ENCODE measurements at regions not wholly inside any gene's neighbourhood (a gene's known extent, or its start where the extent isn't known, plus 50 kb on each side); places are given as distances from the start of the nearest gene placed in this dataset.

- DNase-seq (no peak), FAIRE-seq (no peak)
- H3K36me3 ChIP-seq (ENCODE audit: control insufficient read depth in 3 of 3, insufficient read depth in 2 of 3, low read depth in 1 of 3, low read length in 3 of 3): no peaks in the 10 kb centered on the region
- no peak overlapping the region for H3K27ac ChIP-seq (ENCODE audit: low read depth in 1 of 3, low read length in 2 of 3)
- H3K4me1 ChIP-seq (ENCODE audit: control insufficient read depth in 3 of 3, insufficient read depth in 2 of 3, low read depth in 1 of 3, low read length in 2 of 3): no peaks in the 10 kb centered on the region
- H3K9me3 ChIP-seq (ENCODE audit: control insufficient read depth in 2 of 2, insufficient read depth in 1 of 2, low read depth in 1 of 2, low read length in 1 of 2): no peaks in the 10 kb centered on the region
- WGBS, 3 donors: 90 to 93% (median 92%) methylated on average over 1 of the region's 1 CpG
- H3K27me3 ChIP-seq (ENCODE audit: control insufficient read depth in 3 of 3, insufficient read depth in 3 of 3, low read length in 3 of 3): no peaks in the 10 kb centered on the region
- H3K4me3 ChIP-seq (ENCODE audit: low read depth in 1 of 3, low read length in 3 of 3): no peak overlapping the region
These were observed 58.4 kb downstream of the HMHB1 start for GRCh38 chr5:143870362-143870761.

GRCh38 chr5:143870871-143871632 lies 59.1 kb downstream of the HMHB1 start:
- Histone ChIP-seq H3K27ac (ENCODE audit: low read depth in 1 of 3, low read length in 2 of 3) (no peak overlapping the region), H3K4me3 (ENCODE audit: low read depth in 1 of 3, low read length in 3 of 3) (no peak overlapping the region), H3K36me3 (ENCODE audit: control insufficient read depth in 3 of 3, insufficient read depth in 2 of 3, low read depth in 1 of 3, low read length in 3 of 3) (no peaks in the 10 kb centered on the region), H3K27me3 (ENCODE audit: control insufficient read depth in 3 of 3, insufficient read depth in 3 of 3, low read length in 3 of 3) (no peaks in the 10 kb centered on the region), H3K4me1 (ENCODE audit: control insufficient read depth in 3 of 3, insufficient read depth in 2 of 3, low read depth in 1 of 3, low read length in 2 of 3) (no peaks in the 10 kb centered on the region), H3K9me3 (ENCODE audit: control insufficient read depth in 2 of 2, insufficient read depth in 1 of 2, low read depth in 1 of 2, low read length in 1 of 2) (no peaks in the 10 kb centered on the region)
- no peak for FAIRE-seq
- DNase-seq: no peak
- 35 to 53% (median 45%) methylated on average over 5 of the region's 5 CpGs for WGBS, 3 donors

- WGBS, 3 donors: 53 to 80% (median 56%) methylated on average over 2 of the region's 2 CpGs
- H3K9me3 ChIP-seq (ENCODE audit: control insufficient read depth in 2 of 2, insufficient read depth in 1 of 2, low read depth in 1 of 2, low read length in 1 of 2): no peaks in the 10 kb centered on the region
- no peaks in the 10 kb centered on the region for H3K27me3 ChIP-seq (ENCODE audit: control insufficient read depth in 3 of 3, insufficient read depth in 3 of 3, low read length in 3 of 3)
- no peak overlapping the region for H3K4me3 ChIP-seq (ENCODE audit: low read depth in 1 of 3, low read length in 3 of 3)
- DNase-seq (no peak), FAIRE-seq (no peak)
- H3K27ac ChIP-seq (ENCODE audit: low read depth in 1 of 3, low read length in 2 of 3): no peak overlapping the region
- H3K36me3 ChIP-seq (ENCODE audit: control insufficient read depth in 3 of 3, insufficient read depth in 2 of 3, low read depth in 1 of 3, low read length in 3 of 3): no peaks in the 10 kb centered on the region
- H3K4me1 ChIP-seq (ENCODE audit: control insufficient read depth in 3 of 3, insufficient read depth in 2 of 3, low read depth in 1 of 3, low read length in 2 of 3): no peaks in the 10 kb centered on the region
These were observed 59.7 kb downstream of the HMHB1 start for GRCh38 chr5:143871672-143872071.

GRCh38 chr5:143874312-143874711 lies 62.4 kb downstream of the HMHB1 start:
- H3K27ac ChIP-seq (ENCODE audit: low read depth in 1 of 3, low read length in 2 of 3): no peak overlapping the region
- H3K27me3 ChIP-seq (ENCODE audit: control insufficient read depth in 3 of 3, insufficient read depth in 3 of 3, low read length in 3 of 3): no peaks in the 10 kb centered on the region
- no peak for DNase-seq
- H3K9me3 ChIP-seq (ENCODE audit: control insufficient read depth in 2 of 2, insufficient read depth in 1 of 2, low read depth in 1 of 2, low read length in 1 of 2): no peaks in the 10 kb centered on the region
- no peak for FAIRE-seq
- no peaks in the 10 kb centered on the region for H3K4me1 ChIP-seq (ENCODE audit: control insufficient read depth in 3 of 3, insufficient read depth in 2 of 3, low read depth in 1 of 3, low read length in 2 of 3)
- WGBS, 3 donors: 49 to 56% (median 53%) methylated on average over 4 of the region's 4 CpGs
- H3K4me3 ChIP-seq (ENCODE audit: low read depth in 1 of 3, low read length in 3 of 3): no peak overlapping the region
- no peaks in the 10 kb centered on the region for H3K36me3 ChIP-seq (ENCODE audit: control insufficient read depth in 3 of 3, insufficient read depth in 2 of 3, low read depth in 1 of 3, low read length in 3 of 3)

GRCh38 chr5:143877196-143877595 lies 65.2 kb downstream of the HMHB1 start:
- H3K4me3 ChIP-seq (ENCODE audit: low read depth in 1 of 3, low read length in 3 of 3): no peak overlapping the region
- H3K9me3 ChIP-seq (ENCODE audit: control insufficient read depth in 2 of 2, insufficient read depth in 1 of 2, low read depth in 1 of 2, low read length in 1 of 2): no peaks in the 10 kb centered on the region
- no peaks in the 10 kb centered on the region for H3K36me3 ChIP-seq (ENCODE audit: control insufficient read depth in 3 of 3, insufficient read depth in 2 of 3, low read depth in 1 of 3, low read length in 3 of 3)
- WGBS, 3 donors: 78 to 88% (median 84%) methylated on average over 2 of the region's 2 CpGs
- no peak overlapping the region for H3K27ac ChIP-seq (ENCODE audit: low read depth in 1 of 3, low read length in 2 of 3)
- FAIRE-seq: no peak
- H3K27me3 ChIP-seq (ENCODE audit: control insufficient read depth in 3 of 3, insufficient read depth in 3 of 3, low read length in 3 of 3): no peaks in the 10 kb centered on the region
- no peak for DNase-seq
- H3K4me1 ChIP-seq (ENCODE audit: control insufficient read depth in 3 of 3, insufficient read depth in 2 of 3, low read depth in 1 of 3, low read length in 2 of 3): no peaks in the 10 kb centered on the region

- FAIRE-seq (no peak), DNase-seq (no peak)
- Histone ChIP-seq H3K27ac (ENCODE audit: low read depth in 1 of 3, low read length in 2 of 3) (no peak overlapping the region), H3K9me3 (ENCODE audit: control insufficient read depth in 2 of 2, insufficient read depth in 1 of 2, low read depth in 1 of 2, low read length in 1 of 2) (no peaks in the 10 kb centered on the region), H3K4me1 (ENCODE audit: control insufficient read depth in 3 of 3, insufficient read depth in 2 of 3, low read depth in 1 of 3, low read length in 2 of 3) (no peaks in the 10 kb centered on the region), H3K36me3 (ENCODE audit: control insufficient read depth in 3 of 3, insufficient read depth in 2 of 3, low read depth in 1 of 3, low read length in 3 of 3) (no peaks in the 10 kb centered on the region), H3K27me3 (ENCODE audit: control insufficient read depth in 3 of 3, insufficient read depth in 3 of 3, low read length in 3 of 3) (no peaks in the 10 kb centered on the region), H3K4me3 (ENCODE audit: low read depth in 1 of 3, low read length in 3 of 3) (no peak overlapping the region)
- WGBS, 3 donors: 88 to 91% (median 90%) methylated on average over 5 of the region's 5 CpGs
These were observed 66.5 kb downstream of the HMHB1 start for GRCh38 chr5:143878430-143878829.

- Histone ChIP-seq H3K27me3 (ENCODE audit: control insufficient read depth in 3 of 3, insufficient read depth in 3 of 3, low read length in 3 of 3) (no peaks in the 10 kb centered on the region), H3K9me3 (ENCODE audit: control insufficient read depth in 2 of 2, insufficient read depth in 1 of 2, low read depth in 1 of 2, low read length in 1 of 2) (no peaks in the 10 kb centered on the region), H3K4me1 (ENCODE audit: control insufficient read depth in 3 of 3, insufficient read depth in 2 of 3, low read depth in 1 of 3, low read length in 2 of 3) (no peaks in the 10 kb centered on the region), H3K36me3 (ENCODE audit: control insufficient read depth in 3 of 3, insufficient read depth in 2 of 3, low read depth in 1 of 3, low read length in 3 of 3) (no peaks in the 10 kb centered on the region), H3K4me3 (ENCODE audit: low read depth in 1 of 3, low read length in 3 of 3) (no peak overlapping the region), H3K27ac (ENCODE audit: low read depth in 1 of 3, low read length in 2 of 3) (no peak overlapping the region)
- no peak for FAIRE-seq
- DNase-seq: no peak
- 50 to 65% (median 55%) methylated on average over 3 of the region's 3 CpGs for WGBS, 3 donors
These were observed 67.7 kb downstream of the HMHB1 start for GRCh38 chr5:143879646-143880045.

- WGBS, 3 donors: 59 to 74% (median 61%) methylated on average over 6 of the region's 6 CpGs
- Histone ChIP-seq H3K27me3 (ENCODE audit: control insufficient read depth in 3 of 3, insufficient read depth in 3 of 3, low read length in 3 of 3) (no peaks in the 10 kb centered on the region), H3K4me1 (ENCODE audit: control insufficient read depth in 3 of 3, insufficient read depth in 2 of 3, low read depth in 1 of 3, low read length in 2 of 3) (no peaks in the 10 kb centered on the region), H3K36me3 (ENCODE audit: control insufficient read depth in 3 of 3, insufficient read depth in 2 of 3, low read depth in 1 of 3, low read length in 3 of 3) (no peaks in the 10 kb centered on the region), H3K4me3 (ENCODE audit: low read depth in 1 of 3, low read length in 3 of 3) (no peak overlapping the region), H3K9me3 (ENCODE audit: control insufficient read depth in 2 of 2, insufficient read depth in 1 of 2, low read depth in 1 of 2, low read length in 1 of 2) (no peaks in the 10 kb centered on the region), H3K27ac (ENCODE audit: low read depth in 1 of 3, low read length in 2 of 3) (no peak overlapping the region)
- FAIRE-seq (no peak), DNase-seq (no peak)
These were observed 68.2 kb downstream of the HMHB1 start for GRCh38 chr5:143880178-143880577.

- no peak for DNase-seq
- 85 to 91% (median 85%) methylated on average over 5 of the region's 5 CpGs for WGBS, 3 donors
- no peaks in the 10 kb centered on the region for H3K27me3 ChIP-seq (ENCODE audit: control insufficient read depth in 3 of 3, insufficient read depth in 3 of 3, low read length in 3 of 3)
- no peaks in the 10 kb centered on the region for H3K9me3 ChIP-seq (ENCODE audit: control insufficient read depth in 2 of 2, insufficient read depth in 1 of 2, low read depth in 1 of 2, low read length in 1 of 2)
- no peak overlapping the region for H3K4me3 ChIP-seq (ENCODE audit: low read depth in 1 of 3, low read length in 3 of 3)
- FAIRE-seq: no peak
- H3K36me3 ChIP-seq (ENCODE audit: control insufficient read depth in 3 of 3, insufficient read depth in 2 of 3, low read depth in 1 of 3, low read length in 3 of 3): no peaks in the 10 kb centered on the region
- no peak overlapping the region for H3K27ac ChIP-seq (ENCODE audit: low read depth in 1 of 3, low read length in 2 of 3)
- no peaks in the 10 kb centered on the region for H3K4me1 ChIP-seq (ENCODE audit: control insufficient read depth in 3 of 3, insufficient read depth in 2 of 3, low read depth in 1 of 3, low read length in 2 of 3)
These were observed 70.6 kb downstream of the HMHB1 start for GRCh38 chr5:143882520-143882919.
